BLaER1 treated with 17β-estradiol and CSF1 and Interleukin-3, amounts not matched to agents 10 nM and 100 nM (cell line): ENCODE measurements at regions not wholly inside any gene's neighbourhood (a gene's known extent, or its start where the extent isn't known, plus 50 kb on each side); places are given as distances from the start of the nearest gene placed in this dataset.

Experiments
- H3K27ac ChIP-seq, 11 experiments: shearing (Covaris generic); formaldehyde crosslinking; 2 replicates each; pipeline ENCODE4 v1.8.1; 2022
- H3K27me3 ChIP-seq, 11 experiments: shearing (Covaris generic); formaldehyde crosslinking; 2 replicates each; pipeline ENCODE4 v1.8.1; 2022
- H3K36me3 ChIP-seq, 11 experiments: shearing (Covaris generic); formaldehyde crosslinking; 2 replicates each; pipeline ENCODE4 v1.8.1; 2022
- H3K4me1 ChIP-seq, 10 experiments: shearing (Covaris generic); formaldehyde crosslinking; 2 replicates each; pipeline ENCODE4 v1.8.1; 2022
- H3K4me2 ChIP-seq, 11 experiments: shearing (Covaris generic); formaldehyde crosslinking; 2 replicates each; pipeline ENCODE4 v1.8.1; 2022
- H3K4me3 ChIP-seq, 10 experiments: shearing (Covaris generic); formaldehyde crosslinking; 2 replicates each; pipeline ENCODE4 v1.8.1; 2022
- H3K9ac ChIP-seq, 11 experiments: shearing (Covaris generic); formaldehyde crosslinking; 2 replicates each; pipeline ENCODE4 v1.8.1; 2022
- H3K9me3 ChIP-seq, 11 experiments: shearing (Covaris generic); formaldehyde crosslinking; replicated peaks in 1 of 11; 2 replicates each; pipeline ENCODE4 v1.8.1; 2022
- H4K20me1 ChIP-seq, 11 experiments: shearing (Covaris generic); formaldehyde crosslinking; 2 replicates each; pipeline ENCODE4 v1.8.1; 2022
- Cebpa-rat ChIP-seq, 11 experiments: shearing (Covaris generic); IDR thresholded peaks; 2 replicates each; pipeline ENCODE4 v1.8.1; 2022

DNA sequence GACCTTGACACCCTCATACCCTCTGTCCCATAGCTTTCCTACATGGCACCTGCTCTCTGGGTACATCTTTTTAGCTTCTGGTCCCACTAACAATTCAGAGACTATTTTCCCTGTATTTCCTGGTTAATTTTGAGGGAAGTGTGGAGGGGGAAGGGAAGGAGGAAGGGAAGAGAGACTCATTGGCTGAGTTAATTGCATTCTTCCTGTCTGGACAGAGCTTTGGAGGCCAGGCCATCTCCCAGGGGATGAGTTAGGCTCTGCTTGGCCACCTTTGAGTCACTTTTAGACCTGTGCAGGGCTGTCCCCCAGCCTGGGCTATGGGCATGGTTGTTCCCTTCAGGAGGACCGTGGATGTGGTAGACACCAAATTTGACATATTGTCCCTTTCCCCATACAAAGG lies 167.9 kb upstream of the PGRMC2 start:
- Histone ChIP-seq H3K9ac (no peak overlapping the region), H3K9me3 (no peaks in the 10 kb centered on the region), H3K4me1 (peaks cover 10 to 37% (median 24%) of the 10 kb centered on the region in 10 experiments), H3K36me3 (no peaks in the 10 kb centered on the region), H3K27ac (peak overlapping the region in 3 of 11 experiments; percentile 31 to 61 (median 36); a peak in 3 of 22 replicates), H3K27me3 (no peaks in the 10 kb centered on the region), H4K20me1 (no peaks in the 10 kb centered on the region), H3K4me2 (peak overlapping the region; percentile 47 to 79 (median 69); a peak in 20 of 22 replicates), H3K4me3 (no peak overlapping the region)
- no peak for TF ChIP-seq Cebpa-rat (IDR thresholded peaks at IDR 0.05)

DNA sequence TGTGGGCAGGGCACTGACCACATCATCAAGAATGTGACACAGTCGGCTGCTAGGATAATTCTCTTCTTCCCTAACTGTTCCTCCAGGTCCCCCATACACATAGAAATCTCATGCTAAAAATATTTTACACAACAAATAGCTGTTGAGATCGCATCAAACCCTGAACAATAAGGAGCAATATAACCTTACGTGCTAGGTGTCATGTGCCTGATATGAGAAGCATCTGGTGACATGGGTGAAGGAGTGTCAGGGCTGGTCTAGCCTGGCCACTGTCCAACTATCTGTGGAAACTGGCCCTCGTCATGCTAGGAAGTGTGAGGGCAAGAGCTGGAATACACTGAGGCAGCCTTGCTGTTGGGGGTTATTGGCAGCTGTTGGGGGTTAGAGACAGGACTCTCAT lies 167.3 kb upstream of the PGRMC2 start:
- Histone ChIP-seq H3K9ac (peak overlapping the region in 2 of 11 experiments; percentile 24 to 27; a peak in 2 of 22 replicates), H3K4me1 (peaks cover 10 to 37% (median 24%) of the 10 kb centered on the region in 10 experiments), H3K36me3 (no peaks in the 10 kb centered on the region), H3K27ac (peak overlapping the region in 5 of 11 experiments; percentile 23 to 61 (median 34); a peak in 10 of 22 replicates), H3K4me3 (no peak overlapping the region; a peak in 1 of 20 replicates), H3K4me2 (peak overlapping the region; percentile 47 to 79 (median 69)), H4K20me1 (no peaks in the 10 kb centered on the region), H3K27me3 (no peaks in the 10 kb centered on the region), H3K9me3 (no peaks in the 10 kb centered on the region)
- no peak for TF ChIP-seq Cebpa-rat (IDR thresholded peaks at IDR 0.05)

GRCh38 chr4:128454281-128454871 lies 166.8 kb upstream of the PGRMC2 start:
- Histone ChIP-seq H3K27ac (peak overlapping the region in 6 of 11 experiments; percentile 23 to 61 (median 43); a peak in 12 of 22 replicates), H3K36me3 (no peaks in the 10 kb centered on the region), H3K9ac (peak overlapping the region in 5 of 11 experiments; percentile 17 to 44 (median 28); a peak in 5 of 22 replicates), H3K4me2 (peak overlapping the region; percentile 47 to 79 (median 69)), H3K9me3 (no peaks in the 10 kb centered on the region), H3K4me3 (peak overlapping the region in 3 of 10 experiments; percentile 12 to 31 (median 23); a peak in 3 of 20 replicates), H3K4me1 (peaks cover 10 to 37% (median 24%) of the 10 kb centered on the region in 10 experiments), H4K20me1 (no peaks in the 10 kb centered on the region), H3K27me3 (no peaks in the 10 kb centered on the region)
- peak in 10 of 11 experiments; percentile 24 to 96 (median 76); a peak in 17 of 22 replicates for TF ChIP-seq Cebpa-rat (IDR thresholded peaks at IDR 0.05)

DNA sequence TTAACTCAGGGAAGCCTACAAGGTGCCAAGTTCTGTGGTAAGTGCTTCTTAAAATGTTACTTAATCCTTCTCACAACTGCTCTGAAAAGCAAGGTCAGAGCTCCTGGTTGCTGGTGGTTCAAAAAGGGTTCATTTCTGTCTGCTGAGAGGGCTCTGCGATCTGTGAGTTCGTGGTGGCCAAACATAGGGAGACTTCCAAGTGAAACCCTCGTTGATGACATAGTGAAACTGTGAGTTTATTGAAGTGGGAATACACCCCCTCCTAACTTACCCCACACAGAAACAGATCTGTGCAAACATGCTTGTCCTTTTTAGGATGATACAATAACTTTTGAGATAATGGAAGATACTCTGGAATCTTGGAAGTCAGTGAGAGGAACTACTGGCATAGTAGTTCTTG lies 164.8 kb upstream of the PGRMC2 start:
- Histone ChIP-seq H3K4me2 (no peak overlapping the region), H3K4me3 (no peak overlapping the region)

GRCh38 chr4:128451270-128451905 lies 163.8 kb upstream of the PGRMC2 start:
- no peak overlapping the region for H3K4me2 ChIP-seq
- no peaks in the 10 kb centered on the region for H3K36me3 ChIP-seq
- H3K9me3 ChIP-seq, result no peaks in the 10 kb centered on the region
- no peak overlapping the region for H3K4me3 ChIP-seq
- H3K27ac ChIP-seq, result no peak overlapping the region
- H3K4me1 ChIP-seq, result peaks cover 10 to 32% (median 23%) of the 10 kb centered on the region in 10 experiments
- H4K20me1 ChIP-seq, result no peaks in the 10 kb centered on the region
- no peak for TF ChIP-seq Cebpa-rat (IDR thresholded peaks at IDR 0.05)
- H3K9ac ChIP-seq, result no peak overlapping the region
- H3K27me3 ChIP-seq, result no peaks in the 10 kb centered on the region

More for the DNA sequence above, 164.8 kb upstream of the PGRMC2 start:
- Histone ChIP-seq H3K27me3 (no peaks in the 10 kb centered on the region), H4K20me1 (no peaks in the 10 kb centered on the region), H3K36me3 (no peaks in the 10 kb centered on the region), H3K9ac (no peak overlapping the region), H3K9me3 (no peaks in the 10 kb centered on the region), H3K4me1 (peaks cover 10 to 37% (median 24%) of the 10 kb centered on the region in 10 experiments), H3K27ac (0 out of 22 replicates have a peak overlapping the region, but pooled peaks of 1 of the 11 experiments have one; percentile 61)
- no peak for TF ChIP-seq Cebpa-rat (IDR thresholded peaks at IDR 0.05)

- H3K4me1 ChIP-seq, result peaks cover 10 to 31% (median 22%) of the 10 kb centered on the region in 10 experiments
- peaks cover 0 to 3% (median 0%) of the 10 kb centered on the region in 11 experiments; a peak in 1 of 22 replicates for H3K9me3 ChIP-seq
- no peak overlapping the region for H3K4me3 ChIP-seq
- no peak overlapping the region for H3K4me2 ChIP-seq
- H3K9ac ChIP-seq, result no peak overlapping the region
- no peaks in the 10 kb centered on the region; a peak in 1 of 22 replicates for H3K36me3 ChIP-seq
- TF ChIP-seq Cebpa-rat (IDR thresholded peaks at IDR 0.05), result no peak
- H3K27ac ChIP-seq, result no peak overlapping the region
- no peaks in the 10 kb centered on the region for H3K27me3 ChIP-seq
- no peaks in the 10 kb centered on the region for H4K20me1 ChIP-seq
These were observed 162.9 kb upstream of the PGRMC2 start for GRCh38 chr4:128450326-128451120.

DNA sequence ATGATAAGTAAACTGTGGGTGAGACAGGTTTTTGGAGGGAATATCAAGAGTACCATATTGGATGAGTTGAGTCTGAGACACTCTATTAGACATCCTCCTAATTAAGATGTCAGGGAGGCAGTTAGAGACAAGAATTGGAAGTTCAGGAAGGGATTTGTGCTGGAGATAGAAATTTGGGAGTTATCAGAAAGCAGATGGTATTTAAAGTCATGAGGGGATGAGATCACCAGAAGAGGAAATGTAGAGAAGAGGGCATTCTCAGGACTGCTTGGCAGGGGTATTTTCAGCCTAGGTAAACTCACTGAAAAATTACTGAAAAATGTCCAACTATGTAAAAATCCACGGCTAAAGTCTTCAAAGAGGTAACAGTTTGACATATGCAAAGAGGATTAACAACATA lies 161.6 kb upstream of the PGRMC2 start:
- H3K4me1 ChIP-seq, result peaks cover 3 to 19% (median 10%) of the 10 kb centered on the region in 10 experiments; a peak in 18 of 20 replicates
- H3K4me3 ChIP-seq, result no peak overlapping the region
- no peaks in the 10 kb centered on the region for H3K27me3 ChIP-seq
- no peak for TF ChIP-seq Cebpa-rat (IDR thresholded peaks at IDR 0.05)
- peaks cover 0 to 5% (median 0%) of the 10 kb centered on the region in 11 experiments; a peak in 1 of 22 replicates for H3K36me3 ChIP-seq
- no peaks in the 10 kb centered on the region for H4K20me1 ChIP-seq
- H3K9ac ChIP-seq, result no peak overlapping the region
- H3K27ac ChIP-seq, result no peak overlapping the region
- H3K9me3 ChIP-seq, result peaks cover 6 to 15% (median 9%) of the 10 kb centered on the region in 11 experiments
- H3K4me2 ChIP-seq, result no peak overlapping the region

DNA sequence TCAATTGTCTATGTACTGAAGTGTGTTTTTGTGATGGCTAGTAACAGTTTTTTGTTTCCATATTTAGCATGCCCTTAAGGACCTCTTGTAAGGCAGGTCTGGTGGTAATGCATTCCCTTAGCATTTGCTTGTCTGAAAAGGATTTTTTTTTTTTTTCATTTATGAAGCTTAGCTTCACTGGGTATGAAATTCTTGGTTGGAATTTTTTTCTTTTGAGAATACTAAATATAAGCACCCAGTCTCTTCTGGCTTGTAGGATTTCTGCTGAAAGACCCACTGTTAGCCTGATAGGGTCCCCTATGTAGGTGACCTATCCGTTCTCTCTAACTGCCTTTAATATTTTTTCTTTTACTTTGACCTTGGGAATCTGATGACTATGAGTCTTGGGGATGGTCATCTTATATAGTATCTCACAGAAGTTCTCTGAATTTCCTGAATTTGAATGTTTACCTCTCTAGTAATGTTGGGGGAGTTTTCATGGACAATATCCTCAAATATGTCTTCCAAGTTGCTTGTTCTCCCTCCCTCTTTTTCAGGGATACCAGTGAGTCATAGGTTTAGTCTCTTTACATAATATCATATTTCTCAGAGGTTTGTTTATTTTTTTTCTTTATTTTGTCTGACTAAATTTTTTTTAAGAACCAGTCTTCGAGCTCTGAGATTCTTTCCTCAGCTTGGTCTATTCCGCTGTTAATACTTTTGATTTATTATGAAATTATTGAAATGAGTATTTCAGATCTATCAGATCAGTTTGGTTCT lies 157.1 kb upstream of the PGRMC2 start:
- peaks cover 0 to 13% (median 4%) of the 10 kb centered on the region in 11 experiments; a peak in 6 of 22 replicates for H3K36me3 ChIP-seq

More for the DNA sequence above, 157.1 kb upstream of the PGRMC2 start:
- no peak overlapping the region for H3K9ac ChIP-seq
- no peak overlapping the region for H3K4me2 ChIP-seq
- H3K9me3 ChIP-seq, result peaks cover 43 to 56% (median 49%) of the 10 kb centered on the region in 11 experiments
- no peak overlapping the region for H3K27ac ChIP-seq
- H3K27me3 ChIP-seq, result no peaks in the 10 kb centered on the region
- TF ChIP-seq Cebpa-rat (IDR thresholded peaks at IDR 0.05), result no peak
- no peak overlapping the region for H3K4me3 ChIP-seq
- no peaks in the 10 kb centered on the region for H3K4me1 ChIP-seq
- no peaks in the 10 kb centered on the region for H4K20me1 ChIP-seq
